ENCODE measurements at regions not wholly inside any gene's neighbourhood (a gene's known extent, or its start where the extent isn't known, plus 50 kb on each side); places are given as distances from the start of the nearest gene placed in this dataset.

GRCh38 chr18:71431171-71431570, 1113.0 kb downstream of the CBLN2 start:
- TF ChIP-seq, protein P1, sequence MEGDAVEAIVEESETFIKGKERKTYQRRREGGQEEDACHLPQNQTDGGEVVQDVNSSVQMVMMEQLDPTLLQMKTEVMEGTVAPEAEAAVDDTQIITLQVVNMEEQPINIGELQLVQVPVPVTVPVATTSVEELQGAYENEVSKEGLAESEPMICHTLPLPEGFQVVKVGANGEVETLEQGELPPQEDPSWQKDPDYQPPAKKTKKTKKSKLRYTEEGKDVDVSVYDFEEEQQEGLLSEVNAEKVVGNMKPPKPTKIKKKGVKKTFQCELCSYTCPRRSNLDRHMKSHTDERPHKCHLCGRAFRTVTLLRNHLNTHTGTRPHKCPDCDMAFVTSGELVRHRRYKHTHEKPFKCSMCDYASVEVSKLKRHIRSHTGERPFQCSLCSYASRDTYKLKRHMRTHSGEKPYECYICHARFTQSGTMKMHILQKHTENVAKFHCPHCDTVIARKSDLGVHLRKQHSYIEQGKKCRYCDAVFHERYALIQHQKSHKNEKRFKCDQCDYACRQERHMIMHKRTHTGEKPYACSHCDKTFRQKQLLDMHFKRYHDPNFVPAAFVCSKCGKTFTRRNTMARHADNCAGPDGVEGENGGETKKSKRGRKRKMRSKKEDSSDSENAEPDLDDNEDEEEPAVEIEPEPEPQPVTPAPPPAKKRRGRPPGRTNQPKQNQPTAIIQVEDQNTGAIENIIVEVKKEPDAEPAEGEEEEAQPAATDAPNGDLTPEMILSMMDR (IDR thresholded peaks at IDR 0.05), result no peak
- TF ChIP-seq POLR2A (IDR thresholded peaks at IDR 0.05), result no peak

All from uterus (tissue), 2 donors.